HG03097 (cell line): ENCODE measurements at regions not wholly inside any gene's neighbourhood (a gene's known extent, or its start where the extent isn't known, plus 50 kb on each side); places are given as distances from the start of the nearest gene placed in this dataset.

Experiments
- ATAC-seq: cut with Tn5 transposase; IDR thresholded peaks from one replicate; pipeline ENCODE4 v1.9.1; 2021; ENCODE audit not compliant: unreplicated experiment, low FRiP score

DNA sequence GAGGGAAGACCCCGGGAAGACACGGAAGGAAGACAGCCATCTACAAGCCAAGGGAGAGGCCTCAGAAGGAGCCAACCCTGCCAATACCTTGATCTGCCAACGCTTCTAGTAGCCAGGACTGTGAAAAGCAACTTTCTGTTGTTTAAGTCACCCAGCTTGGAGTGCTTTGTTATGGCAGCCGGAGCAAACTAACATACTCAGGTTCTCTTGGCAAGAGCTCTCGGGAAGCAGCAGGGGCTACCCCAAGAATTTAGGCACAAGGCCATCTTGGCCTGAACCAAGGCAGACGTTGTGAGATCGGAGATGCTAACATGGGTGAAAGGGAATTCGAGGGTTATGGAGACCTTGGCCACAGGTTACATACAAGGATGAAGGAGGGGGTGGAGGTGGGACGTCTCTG, 78.6 kb upstream of the KLHL29 start:
- ATAC-seq = no peak

DNA sequence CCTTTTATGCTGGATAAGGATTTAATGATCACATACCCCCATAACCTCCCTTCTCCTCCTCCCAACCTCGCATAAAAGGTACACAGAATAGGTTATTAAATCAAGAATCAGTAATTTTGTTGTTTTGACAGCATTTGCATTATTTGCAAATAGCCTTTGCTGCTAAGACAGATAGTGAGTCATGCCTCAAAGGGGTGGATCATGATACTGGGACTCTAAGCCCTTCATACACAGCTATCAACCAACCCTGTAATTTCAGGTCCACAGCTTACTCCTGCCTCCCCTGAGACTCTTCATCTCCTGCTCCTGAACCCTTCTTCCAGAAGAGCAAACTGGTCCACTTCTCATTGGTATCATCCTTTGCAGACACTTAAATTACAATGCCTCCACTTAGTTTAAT, 73.8 kb upstream of the KLHL29 start:
- no peak for ATAC-seq

DNA sequence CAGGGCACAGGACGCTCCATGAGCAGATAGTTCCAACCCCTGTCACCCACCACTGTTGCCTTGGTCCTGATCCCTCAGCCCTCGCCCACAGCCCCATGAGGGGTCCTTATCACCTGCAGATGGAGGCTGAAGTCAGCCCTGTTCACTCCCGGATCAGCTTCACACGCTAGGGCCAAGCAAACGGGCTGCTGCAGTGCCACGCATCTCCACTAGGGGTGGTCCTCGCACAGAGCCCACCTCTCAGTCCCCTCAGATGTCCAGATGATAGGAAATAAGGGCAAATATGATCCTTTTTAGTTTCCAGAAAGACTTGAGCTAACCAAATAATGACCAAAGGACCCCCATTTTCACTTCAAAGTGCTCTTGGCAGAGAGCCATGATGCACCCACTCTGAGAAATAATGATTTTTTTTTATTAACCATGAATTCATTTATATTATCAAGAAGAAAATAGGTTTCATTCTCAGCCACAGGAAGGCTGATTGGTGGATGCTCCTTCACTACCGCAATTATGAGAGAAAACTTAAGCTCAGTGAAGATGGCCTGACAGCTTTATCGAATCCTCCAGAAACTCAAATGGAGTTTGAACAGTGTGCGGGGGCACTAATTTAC, 71.9 kb upstream of the KLHL29 start:
- ATAC-seq = peak; percentile 65

DNA sequence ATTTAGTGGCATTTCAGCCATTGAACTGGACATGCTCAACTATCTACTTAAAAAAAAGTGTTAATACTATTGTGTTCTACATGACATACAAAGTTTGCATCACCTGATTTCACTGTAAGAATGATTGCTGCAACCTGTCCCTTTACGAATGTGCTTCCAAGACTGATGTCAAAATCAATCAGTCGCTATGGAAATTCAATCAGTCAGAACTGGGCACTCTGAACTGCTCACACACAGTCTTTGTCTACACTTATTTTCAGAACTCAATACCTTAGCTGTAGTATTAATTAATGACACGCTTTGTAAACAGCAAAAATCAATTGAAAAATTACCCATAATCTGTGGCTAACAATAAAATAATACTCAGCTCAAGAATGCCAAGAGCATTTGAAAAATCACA, 70.3 kb upstream of the KLHL29 start:
- no peak for ATAC-seq

DNA sequence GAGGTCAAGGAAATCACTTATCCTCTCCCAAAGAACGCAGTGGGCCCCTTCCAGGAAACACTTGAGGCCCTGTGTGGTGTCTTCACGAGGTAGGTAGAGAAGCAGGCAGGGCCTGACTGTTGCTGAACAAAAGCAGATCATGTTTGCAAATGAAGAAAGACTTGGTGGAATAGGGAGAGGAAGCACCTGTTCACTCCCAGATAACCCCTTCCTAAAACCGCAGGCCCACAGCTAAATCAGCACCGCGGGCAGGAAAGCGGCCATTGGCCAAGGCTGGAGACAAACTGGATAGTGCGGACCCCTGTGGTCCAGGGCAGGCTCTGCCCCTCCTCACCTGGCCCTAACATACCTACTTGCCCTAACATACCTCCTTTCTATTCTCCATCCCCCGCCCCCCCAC, 64.9 kb upstream of the KLHL29 start:
- ATAC-seq = no peak

DNA sequence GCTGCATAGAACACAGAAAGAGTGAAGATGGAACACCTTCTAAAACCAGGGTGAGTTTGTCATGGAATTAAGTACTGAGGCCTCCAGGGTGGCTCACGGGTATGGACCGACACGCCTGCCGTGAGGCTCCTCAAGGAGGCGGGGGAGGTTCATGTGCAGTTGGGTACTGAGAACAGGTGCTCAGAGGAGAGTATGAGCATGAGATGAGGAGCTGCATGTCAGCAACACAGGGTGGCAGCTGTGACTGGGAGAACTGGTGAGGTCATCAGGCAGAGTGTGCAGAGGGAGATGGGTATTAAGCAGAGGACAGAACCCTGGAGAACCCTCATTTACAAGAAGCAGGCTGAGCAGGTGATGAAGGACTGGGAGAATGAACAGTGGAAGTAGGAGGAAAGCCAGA, 63.2 kb upstream of the KLHL29 start:
- ATAC-seq = no peak

DNA sequence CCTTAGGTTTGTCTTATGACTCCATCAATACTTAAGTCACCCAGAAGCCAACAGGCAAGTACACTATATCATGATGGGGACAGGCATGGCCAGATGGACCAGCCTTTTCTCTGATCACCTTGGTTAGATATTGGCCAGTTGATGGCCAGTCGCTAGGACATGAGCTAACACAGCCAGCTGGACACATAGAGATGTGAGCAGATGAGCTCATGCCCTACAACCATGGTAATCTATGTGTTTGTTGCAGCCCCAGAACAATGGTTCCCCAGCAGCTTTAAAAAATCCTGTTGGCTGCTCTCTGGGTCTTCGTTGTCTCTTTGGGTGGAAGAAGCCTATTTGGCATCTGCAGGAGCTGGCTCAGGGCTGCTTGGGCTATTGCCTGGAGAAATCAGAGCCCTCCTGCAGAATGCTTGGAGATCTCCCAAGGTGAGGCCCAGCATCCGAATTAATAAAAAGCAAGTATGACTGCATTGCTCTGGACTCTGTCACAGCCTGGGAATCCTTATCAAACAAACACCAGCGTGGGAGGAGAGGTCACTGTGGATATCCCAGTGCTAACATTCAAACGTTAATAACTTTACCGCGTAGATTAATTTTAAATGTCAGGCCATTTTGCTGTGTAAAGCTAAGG, 62.3 kb upstream of the KLHL29 start:
- ATAC-seq = no peak

DNA sequence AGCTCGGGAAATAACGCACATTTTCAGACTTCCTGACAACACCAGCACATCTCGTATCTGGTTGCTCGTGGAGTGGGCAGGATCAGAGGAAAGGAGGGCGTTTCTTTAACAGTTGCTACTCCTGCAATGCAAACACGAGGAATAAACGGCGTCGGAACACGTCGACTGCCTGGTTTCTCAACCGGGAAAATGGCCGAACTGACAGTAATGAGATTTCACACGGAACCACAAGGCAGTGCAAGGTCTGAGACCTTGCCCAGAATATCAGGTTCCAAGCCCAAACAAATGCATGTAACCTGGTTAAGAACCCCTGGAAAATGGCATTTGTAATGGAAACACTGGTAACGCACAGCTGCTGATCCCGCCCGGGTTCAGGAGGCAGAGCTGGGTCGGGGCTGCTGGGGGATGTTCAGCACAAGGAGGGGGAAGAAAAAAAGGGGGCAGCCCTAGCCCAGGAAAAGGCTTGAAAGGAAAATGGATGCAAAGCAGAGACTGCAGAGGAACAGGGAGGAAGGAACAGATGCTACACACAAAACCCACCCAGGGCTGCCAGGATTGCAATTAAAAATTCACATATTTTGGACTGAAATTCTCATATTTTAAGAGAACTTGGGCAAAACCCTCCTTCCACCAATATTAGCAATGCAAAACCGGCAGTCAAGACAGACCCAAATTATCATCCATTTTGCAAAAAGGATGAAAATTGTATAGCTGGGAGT, 61.6 kb upstream of the KLHL29 start:
- no peak for ATAC-seq

DNA sequence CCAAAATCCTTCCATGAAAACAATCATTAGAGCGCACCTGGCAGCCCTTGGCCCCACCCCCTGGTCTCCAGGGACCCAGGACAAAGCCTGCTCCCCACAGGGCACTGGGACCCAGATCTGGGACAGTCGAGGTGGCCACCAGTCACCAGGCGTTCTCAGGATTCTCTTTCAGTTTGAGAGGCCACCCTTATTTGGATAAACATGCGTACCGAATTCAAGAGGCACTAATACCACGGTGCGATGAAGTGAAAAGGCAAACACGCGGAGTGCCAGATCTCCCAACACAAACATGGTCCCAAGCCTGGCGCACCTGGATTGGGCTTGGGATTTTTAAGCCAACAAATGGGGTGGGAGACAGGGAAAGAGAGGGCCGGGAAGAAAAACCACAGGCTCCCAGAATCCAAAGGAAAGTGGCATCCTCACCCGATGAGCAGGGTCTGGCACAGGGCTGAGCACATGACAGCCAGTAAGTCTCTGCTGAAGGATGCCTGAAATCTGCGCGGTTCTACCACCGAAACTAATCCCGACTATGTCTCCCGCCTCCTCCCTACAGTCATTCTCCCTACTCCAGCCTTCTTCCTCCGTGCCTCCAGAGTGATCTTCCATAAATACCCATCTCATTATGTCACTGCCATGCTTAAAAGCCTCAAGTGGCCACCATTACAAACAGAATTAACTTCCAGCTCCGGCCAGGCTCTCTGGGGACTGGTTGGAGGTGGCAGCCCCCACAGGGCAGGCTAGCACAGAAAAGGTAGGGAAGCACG, 60.9 kb upstream of the KLHL29 start:
- ATAC-seq = no peak

DNA sequence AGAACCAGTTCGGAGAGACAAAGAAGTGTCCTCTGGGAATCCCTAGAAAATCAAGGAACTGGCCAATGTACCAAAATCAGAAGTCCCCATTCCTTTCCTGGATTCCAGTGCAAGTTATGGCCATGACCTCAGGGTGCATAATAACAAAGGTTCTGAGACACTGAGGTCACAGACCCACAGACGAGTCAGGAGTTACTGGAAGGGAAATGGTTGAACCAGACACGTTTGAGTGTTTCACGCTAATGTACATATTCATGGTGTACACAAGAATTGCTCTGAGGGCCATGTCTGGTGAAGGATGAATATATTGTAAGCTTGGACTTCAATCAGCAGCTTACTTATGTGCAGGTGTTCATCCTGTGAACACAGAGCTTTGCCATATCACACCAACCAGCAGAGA, 58.6 kb upstream of the KLHL29 start:
- ATAC-seq = no peak

DNA sequence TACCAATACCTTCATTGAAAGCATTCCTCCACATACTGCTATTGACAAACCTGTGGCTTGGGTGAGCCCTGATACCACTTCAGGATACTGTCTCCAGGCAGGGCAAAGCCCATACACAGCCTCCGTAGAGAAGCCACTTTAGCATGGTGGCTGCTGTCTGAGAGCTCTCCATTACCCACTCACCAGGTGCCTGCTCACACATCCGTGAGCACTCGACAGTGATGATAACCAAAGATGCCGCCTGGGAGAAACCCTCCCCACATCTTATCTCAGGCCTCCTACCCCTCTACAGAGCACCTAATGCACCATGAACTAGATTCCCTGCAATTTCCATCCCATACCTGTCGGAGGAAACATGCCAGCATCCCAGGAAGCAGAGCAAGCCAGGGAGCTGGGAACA, 57.6 kb upstream of the KLHL29 start:
- no peak for ATAC-seq

DNA sequence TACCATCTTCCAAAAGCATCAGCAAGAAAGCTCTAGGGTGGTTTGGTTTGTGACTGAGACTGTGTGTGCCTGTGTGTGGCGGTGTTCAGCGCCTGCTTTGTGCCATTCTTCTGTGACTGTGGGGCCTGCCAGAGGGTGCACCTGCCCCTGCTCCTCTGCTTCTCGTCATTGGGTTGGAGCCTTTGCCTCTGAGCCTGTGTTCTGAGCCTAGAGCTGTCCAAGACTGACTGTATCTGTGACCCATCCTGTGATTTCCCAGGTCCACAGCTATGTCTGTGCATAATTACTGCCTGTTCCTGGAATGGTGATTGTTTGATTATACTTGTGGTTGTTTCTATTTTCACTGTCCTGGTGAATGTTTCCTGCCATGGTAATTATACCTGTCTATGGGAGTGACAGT, 57.1 kb upstream of the KLHL29 start:
- ATAC-seq = no peak

DNA sequence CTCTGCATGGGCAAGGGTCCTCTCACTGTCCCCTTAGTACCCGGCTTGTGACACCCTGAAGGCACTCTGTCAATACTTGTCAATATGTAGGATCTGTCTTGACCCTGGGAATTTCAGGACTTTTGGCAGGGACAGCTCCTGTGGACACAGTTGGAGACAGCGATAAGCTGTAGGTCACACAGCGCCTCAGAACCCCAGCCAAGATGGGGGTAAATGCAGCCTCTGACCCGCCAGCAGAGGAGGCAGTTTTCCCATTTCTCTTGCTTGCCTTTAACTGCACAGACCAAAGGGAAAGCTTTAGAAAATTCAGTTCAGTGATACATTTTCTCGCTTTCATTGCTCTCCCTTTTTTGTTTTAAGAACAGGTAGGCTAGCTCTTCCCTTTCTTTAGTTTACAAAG, 54.8 kb upstream of the KLHL29 start:
- ATAC-seq = no peak
